GM19193 (cell line): ENCODE measurements at regions not wholly inside any gene's neighbourhood (a gene's known extent, or its start where the extent isn't known, plus 50 kb on each side); places are given as distances from the start of the nearest gene placed in this dataset.

Experiments
- POLR2A ChIP-seq: IDR thresholded peaks from 4 replicates; pipeline ENCODE4 v1.6.1; 2011; ENCODE audit not compliant: insufficient read depth, insufficient read length; ENCODE audit errors: extremely low read depth

DNA sequence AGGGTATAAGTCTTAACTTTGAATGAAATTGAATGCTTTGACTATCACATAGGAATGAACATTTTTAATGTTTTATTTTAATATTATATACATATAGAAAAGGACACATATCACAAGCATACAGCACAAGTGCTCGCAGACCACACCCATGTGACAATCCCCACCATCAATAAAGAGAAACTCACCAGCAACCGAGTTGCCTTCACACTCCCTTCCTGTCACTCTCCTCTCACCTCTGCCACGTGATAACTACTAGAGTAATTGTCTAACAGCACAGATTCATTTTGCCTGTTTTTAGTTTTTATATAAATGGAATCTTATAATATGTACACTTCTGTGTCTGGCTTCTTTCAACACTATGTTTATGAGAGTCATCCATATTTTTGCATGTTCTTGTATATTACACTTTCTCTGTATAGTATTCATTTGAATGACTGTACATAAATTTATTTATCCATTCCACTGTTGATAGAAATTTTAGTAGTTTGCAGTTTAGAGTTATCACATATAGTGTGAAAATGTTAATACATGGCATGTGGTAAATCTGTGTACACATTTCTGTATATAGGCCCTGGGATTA, 304.9 kb upstream of the DUSP10 start:
- no peak for TF ChIP-seq POLR2A

DNA sequence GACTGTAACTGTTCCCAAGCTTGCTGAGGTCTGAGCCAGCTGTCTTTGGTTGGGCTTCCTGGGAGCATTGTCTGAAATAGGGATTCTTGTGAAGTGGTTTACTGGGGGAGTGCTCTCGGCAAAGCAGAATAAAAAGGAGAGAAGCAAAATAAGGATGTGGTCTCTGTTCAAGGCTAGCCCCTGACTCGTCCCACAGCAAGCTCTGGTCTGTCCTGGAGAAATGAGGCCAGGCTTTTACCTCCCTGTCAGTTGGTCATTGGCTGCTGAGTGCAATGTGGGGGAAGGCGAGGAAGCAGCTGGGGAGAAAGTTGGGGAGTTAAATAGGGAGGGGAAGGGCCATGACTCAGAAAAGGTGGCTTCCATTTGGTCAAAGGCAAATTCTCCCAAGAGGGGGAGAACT, 303.9 kb upstream of the DUSP10 start:
- no peak for TF ChIP-seq POLR2A

DNA sequence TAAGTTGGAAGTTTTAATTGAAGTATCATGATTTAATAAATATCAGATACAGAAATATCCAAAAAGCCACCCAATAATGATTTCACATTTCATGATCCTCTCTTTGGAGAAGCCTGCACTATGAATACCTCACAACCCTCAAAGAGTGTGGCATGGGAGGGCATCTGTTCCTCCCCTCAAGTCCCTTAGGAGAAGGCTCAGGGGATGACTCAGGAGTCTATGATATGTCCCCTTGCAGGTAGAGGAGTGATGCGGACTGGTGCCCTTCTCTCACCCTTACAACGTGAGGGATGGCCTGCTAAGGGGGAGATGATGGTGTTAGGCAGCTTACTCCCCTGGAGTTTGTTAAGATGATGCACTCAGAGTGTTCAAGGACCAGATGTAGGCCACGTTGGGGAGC, 303.3 kb upstream of the DUSP10 start:
- TF ChIP-seq POLR2A: no peak

DNA sequence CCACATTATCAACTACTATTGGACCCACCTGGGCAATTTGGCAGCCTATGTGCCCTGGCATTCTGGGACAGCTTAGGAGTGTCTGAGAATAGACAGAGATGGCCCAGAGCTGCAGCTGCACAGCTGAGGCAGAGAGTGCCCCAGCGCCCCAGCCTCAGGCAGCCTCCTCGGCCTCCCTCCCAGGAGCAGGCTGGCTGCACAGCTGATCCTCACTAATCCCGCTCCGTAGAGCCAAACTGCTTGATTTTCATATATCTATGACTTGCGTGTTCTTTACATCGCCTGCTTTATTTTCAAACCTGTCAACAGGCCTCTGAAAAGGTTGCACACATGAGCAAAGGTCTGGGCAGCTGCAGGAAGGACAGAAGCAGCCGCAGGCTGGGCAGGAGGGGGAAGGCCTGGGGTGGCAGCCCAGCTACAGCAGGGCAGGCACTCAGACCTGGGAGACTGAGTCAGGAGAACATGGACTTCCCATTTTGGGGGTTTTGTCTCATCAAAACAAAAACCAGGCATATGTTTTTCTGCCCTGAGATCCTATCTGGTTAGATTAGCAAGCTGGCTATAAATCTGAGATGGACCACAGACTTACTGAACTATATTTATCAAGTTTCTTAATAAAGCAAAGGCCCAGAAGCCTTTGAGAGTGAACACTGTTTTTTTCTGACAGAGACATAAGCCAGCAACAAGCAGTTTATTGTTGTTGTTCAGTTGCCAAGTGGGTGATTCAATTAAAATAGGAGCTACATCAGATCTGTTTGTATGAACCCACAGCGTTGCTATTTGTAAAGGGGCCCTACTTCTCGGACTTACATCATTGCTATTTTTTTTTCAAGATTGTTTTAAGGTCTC, 301.8 kb upstream of the DUSP10 start:
- TF ChIP-seq POLR2A: no peak

DNA sequence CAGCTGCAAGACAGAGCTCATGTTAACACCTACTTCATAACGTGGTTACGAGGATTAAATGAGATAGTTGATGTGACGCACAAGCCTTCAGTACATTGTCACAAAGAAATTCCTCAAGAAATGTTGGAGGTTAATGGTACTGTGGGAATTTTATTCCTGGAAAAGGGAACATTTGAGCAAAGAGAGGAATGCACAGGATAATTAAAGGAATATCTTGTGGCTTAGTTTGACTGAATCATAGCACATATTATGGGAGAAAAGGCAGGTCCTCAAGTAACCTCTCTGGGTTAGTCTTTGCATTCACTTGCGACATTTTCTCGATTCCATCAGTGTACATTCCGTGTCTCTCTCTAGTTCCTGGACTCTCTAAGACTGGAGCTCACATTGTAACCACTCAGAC, 300.2 kb upstream of the DUSP10 start:
- TF ChIP-seq POLR2A: no peak

DNA sequence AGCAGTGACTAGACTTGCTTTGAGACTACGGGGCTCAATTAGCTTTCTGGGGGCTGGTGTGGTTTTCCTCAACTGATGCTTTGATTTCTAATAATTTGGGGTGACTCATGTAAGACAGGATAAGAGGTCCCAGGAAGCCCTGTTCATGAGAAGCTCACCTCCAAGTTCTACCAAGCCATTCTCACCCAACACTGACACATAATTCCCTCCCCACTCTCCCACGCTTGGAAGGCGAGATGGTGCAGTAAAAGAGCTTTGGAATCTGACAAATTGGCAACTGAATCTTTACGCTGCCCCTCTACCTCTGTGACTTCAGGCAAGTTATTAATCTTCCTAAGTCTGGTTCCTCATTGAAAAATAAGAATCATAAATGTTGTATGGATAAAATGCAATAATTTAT, 299.1 kb upstream of the DUSP10 start:
- no peak for TF ChIP-seq POLR2A

DNA sequence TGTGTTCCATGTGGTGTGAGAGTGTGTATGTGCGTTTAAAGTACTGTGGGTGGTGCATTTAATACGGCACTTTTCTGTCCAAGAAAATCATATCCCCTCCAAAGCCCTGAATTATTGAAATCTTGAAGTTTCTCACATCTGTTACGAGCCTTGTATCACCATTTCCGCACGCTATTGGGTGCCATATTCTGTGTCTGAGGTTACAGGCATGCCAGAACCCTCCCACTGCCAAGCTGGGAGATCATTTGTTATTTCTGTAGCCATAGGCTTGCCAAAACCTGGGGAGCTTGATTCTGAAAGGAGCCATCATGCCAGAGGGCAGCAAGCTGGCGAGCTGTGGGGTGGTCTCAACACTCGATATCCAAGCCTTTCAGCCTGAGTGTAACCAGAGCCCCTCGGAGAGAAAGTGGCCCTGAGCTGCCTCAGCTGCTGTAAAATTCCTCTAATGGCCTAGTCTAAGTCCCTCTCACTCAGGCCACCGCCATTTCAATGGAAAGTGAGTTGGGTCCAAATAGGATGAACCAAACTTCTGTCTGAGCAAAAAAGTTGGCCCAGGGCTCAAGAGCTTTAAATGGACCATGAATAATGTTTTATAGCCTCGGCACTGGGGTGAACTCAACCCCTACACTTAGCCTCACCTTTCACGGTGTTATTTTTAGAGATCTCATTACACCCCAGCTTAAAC, 298.4 kb upstream of the DUSP10 start:
- no peak for TF ChIP-seq POLR2A

DNA sequence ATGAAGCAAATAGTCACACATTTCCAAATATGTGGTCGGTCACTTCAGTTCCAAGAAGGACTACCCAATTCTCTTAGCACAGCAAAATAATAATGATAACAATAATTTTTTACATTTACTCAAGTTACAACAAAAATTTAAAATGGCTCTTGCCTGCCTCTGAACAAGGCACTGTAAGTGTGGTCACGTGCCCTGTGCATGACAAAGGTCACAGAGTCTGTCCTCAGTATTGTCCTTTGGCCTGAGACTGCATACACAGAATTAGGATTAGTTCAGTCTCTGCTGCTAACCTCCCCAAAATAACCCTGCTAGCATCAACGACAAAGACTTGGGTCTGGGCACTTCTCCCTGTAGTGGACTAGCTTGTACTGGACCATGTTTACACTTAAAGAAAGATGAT, 297.1 kb upstream of the DUSP10 start:
- no peak for TF ChIP-seq POLR2A

DNA sequence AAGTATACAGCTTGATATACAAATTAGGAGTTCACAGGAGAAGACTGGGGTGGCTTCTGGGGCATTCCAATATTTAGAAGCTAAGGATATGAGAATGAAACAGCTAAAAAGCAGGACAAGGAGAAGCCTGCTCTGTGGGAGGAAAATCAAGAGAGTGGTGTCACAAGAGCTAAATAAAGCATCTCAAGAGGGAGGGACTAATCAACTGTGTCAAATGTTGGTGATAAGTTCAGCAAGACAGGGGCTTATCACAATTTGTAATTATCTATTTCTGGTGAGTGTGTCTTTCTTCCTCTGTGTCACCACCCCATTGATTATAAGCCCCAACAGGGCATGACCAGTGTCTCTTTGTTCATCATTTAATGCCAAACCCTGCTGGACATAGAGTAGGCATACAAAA, 295.8 kb upstream of the DUSP10 start:
- no peak for TF ChIP-seq POLR2A

DNA sequence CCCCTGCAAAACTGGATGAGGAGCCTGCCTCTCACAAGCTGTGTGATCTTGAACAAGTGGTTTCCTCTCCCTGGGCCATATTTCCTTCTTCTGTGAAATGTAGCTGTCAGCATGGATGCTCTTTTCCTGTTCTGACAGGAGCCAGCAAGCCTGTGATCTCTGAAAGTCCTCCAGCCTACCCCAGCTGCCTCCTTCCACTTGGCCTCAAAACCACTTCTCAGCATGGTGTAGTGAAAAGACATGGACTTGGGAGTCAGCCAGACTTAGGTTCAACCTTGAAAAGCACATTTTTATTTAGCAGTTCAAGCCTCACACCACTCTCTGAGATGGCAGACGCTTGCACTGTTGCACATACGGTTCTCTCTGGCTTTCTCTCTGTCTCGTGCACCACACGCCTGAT, 292.9 kb upstream of the DUSP10 start:
- TF ChIP-seq POLR2A: no peak

DNA sequence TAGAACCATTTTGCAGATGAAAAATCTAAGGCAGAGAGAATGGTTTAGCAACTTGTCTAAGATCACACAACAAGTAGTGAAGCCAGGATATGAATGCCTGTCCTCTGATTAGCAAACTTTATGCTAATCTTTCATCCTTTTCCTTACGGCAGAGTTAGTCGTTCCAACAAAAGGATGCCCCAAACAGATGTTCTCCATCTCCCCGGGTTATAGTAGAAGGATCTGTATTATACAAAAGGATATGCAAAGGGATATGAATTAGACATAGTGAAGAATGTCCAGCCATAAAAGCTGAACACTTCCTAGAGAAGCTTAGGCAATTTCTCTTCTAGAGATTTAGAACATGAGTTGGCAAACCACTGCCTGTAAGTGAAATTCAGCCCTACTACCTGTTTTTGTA, 291.6 kb upstream of the DUSP10 start:
- no peak for TF ChIP-seq POLR2A

DNA sequence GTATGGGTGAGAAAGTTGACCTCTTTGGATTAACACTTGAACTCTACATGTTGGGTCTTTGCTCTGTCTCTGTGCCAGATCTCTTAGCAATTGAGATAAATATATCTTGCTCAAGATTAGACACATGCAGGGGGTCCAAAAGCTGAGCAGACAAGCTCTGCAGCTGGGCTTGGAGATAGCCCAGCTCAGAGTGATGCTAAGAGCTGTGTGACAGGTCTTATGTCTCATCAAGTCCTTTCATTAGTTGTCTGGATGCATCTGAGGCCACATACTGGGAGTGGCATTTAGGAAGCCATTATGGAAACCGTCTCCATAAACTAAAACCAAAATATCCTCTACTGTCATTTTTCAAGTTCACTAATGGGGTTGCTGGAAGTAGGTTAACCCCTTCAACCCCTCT, 289.4 kb upstream of the DUSP10 start:
- TF ChIP-seq POLR2A: no peak

DNA sequence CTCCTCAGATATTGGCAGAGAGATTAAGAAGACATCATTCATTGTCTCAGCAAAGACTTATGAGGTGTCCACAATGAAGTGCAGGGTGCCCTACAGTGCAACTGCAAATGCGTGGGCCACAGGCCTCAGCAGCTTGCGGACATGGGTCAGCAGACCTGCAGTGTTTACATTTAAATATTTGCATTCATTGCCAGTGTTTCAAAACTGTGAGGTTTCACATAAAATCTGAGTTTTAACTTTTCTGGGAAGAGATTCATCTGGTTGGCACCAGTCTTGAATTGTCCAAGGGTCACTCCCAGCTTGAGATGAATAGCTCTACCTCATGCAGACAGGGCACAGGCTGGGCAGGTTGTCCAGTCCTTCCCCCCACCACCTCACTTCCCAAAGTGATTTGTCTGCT, 286.8 kb upstream of the DUSP10 start:
- TF ChIP-seq POLR2A: no peak

DNA sequence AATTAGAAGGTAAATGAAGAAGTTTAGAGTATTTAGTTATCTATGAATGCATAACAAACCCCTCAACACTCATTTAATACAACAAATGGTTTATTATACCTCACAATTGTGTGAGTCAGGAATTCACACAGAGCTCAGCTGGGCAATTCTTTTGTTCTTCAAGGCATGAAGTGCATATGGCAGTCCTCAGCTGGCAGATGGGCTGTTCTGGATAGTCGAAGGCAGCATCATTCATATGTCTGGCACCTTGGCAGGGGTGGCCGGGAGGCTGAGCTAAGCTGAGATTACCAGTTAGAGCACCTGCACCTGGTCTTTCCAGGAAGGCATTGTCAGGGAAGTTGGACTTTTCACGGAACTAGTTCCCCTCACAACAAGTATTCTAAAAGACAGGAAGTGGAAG, 286.2 kb upstream of the DUSP10 start:
- TF ChIP-seq POLR2A: no peak

DNA sequence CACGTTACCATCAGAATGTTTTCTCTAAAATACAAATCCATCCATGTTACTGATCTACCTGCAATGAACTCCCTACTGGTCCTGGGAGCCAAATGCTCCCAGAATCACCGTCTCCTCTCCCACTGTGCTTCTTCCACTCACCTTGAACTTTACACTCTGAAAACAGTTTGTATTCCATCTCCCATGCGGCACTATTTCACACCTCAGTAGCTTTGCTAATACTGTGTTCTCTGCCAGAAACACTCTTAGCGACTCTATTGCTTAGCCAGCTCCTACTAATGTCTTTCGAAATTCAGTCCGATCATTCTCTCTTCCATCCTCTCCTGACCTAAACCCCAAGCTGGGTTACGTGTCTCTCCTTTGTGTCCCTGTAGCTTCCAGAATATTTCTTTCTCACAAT, 284.4 kb upstream of the DUSP10 start:
- no peak for TF ChIP-seq POLR2A

DNA sequence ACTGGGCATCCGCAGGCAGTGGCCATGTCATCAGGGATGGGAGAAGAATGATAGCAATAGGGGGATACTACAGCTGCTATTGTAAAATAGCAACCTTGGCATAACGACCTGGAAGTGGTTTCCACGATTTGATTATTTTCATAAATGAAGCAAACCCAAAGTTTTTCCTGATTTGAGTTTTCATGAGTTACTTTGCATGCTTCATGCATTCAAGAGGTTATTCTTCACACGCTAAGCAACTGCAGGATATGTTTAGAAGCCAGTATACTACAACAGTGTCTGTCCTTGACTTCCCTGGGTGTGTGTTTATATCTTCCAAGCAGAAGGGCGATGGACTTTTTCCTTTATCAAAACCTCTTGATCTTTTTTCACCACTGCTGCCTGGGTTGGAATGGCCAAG, 281.1 kb upstream of the DUSP10 start:
- TF ChIP-seq POLR2A: no peak
